Activated B cell treated with CpG ODN at 0.5 μM for 24 hours (primary cell): ENCODE measurements at regions not wholly inside any gene's neighbourhood (a gene's known extent, or its start where the extent isn't known, plus 50 kb on each side); places are given as distances from the start of the nearest gene placed in this dataset.

Experiments used
- ATAC-seq: fragments of 200-7000 bp; cut with Tn5 transposase; one replicate; pipeline ENCODE4 v1.10.0; 2021; ENCODE audit warnings: low read depth, mild to moderate bottlenecking, moderate library complexity
- CTCF ChIA-PET: fragments of 350-600 bp; sonication (Branson Sonifier 250); formaldehyde crosslinking; loops from one replicate; lab custom pipeline; 2021; ENCODE audit warnings: antibody characterized with exemption; lab: Charles Lee
- POLR2A ChIA-PET: fragments of 350-600 bp; sonication (Branson Sonifier 250); formaldehyde crosslinking; loops from one replicate; lab custom pipeline; 2021; ENCODE audit warnings: antibody characterized with exemption; lab: Charles Lee
- DNase-seq: peaks from one replicate; pipeline ENCODE4 v3.0.0; 2022
- H3K27ac Mint-ChIP-seq: one replicate; pipeline ENCODE4 v1.8.0; 2020; ENCODE audit warnings: mixed read lengths
- H3K27me3 Mint-ChIP-seq: one replicate; pipeline ENCODE4 v1.8.0; 2021; ENCODE audit warnings: mixed read lengths
- H3K36me3 Mint-ChIP-seq: one replicate; pipeline ENCODE4 v1.8.0; 2021; ENCODE audit warnings: low read depth, mixed read lengths
- H3K4me1 Mint-ChIP-seq: one replicate; pipeline ENCODE4 v1.8.0; 2021; ENCODE audit warnings: mixed read lengths
- H3K4me3 Mint-ChIP-seq: one replicate; pipeline ENCODE4 v1.8.0; 2020; ENCODE audit warnings: mild to moderate bottlenecking, mixed read lengths
- H3K9me3 Mint-ChIP-seq: one replicate; pipeline ENCODE4 v1.8.0; 2020; ENCODE audit warnings: mixed read lengths
- CTCF ChIP-seq: fragments of 200-600 bp; IDR thresholded peaks from one replicate; pipeline ENCODE4 v1.8.0; 2022; ENCODE audit warnings: antibody characterized with exemption, mild to moderate bottlenecking
- intact Hi-C: fragments of 100-400 bp; cut with micrococcal nuclease; formaldehyde crosslinking; loops from one replicate; pipeline ENCODE4 v1.15.1; 2024

GRCh38 chr3:152703245-152703890 lies 131.6 kb upstream of the P2RY1 start:
- no peaks in the 10 kb centered on the region for H3K9me3 Mint-ChIP-seq
- no peak overlapping the region for H3K27ac Mint-ChIP-seq
- TF ChIP-seq CTCF: no peak
- intact Hi-C loops: no loop called here
- H3K4me3 Mint-ChIP-seq: no peak overlapping the region
- H3K27me3 Mint-ChIP-seq: peaks cover 3% of the 10 kb centered on the region
- no peaks in the 10 kb centered on the region for H3K4me1 Mint-ChIP-seq
- DNase-seq (no peak), ATAC-seq (no peak)
- ChIA-PET CTCF (no interaction called here), POLR2A (no interaction called here)
- H3K36me3 Mint-ChIP-seq: no peaks in the 10 kb centered on the region

GRCh38 chr3:152706991-152707713 lies 127.8 kb upstream of the P2RY1 start:
- TF ChIP-seq CTCF: no peak
- Mint-ChIP-seq H3K27ac (no peak overlapping the region), H3K27me3 (peaks cover 5% of the 10 kb centered on the region), H3K4me1 (no peaks in the 10 kb centered on the region), H3K4me3 (no peak overlapping the region), H3K36me3 (no peaks in the 10 kb centered on the region), H3K9me3 (no peaks in the 10 kb centered on the region)
- ChIA-PET POLR2A (no interaction called here), CTCF (interaction anchor here (0.7 kb wide), 1 partner anchor 12 kb away, joined by 3 read pairs; no protein-coding TSS in a partner anchor)
- ATAC-seq: no peak
- DNase-seq: no peak
- intact Hi-C loops: no loop called here

- intact Hi-C loops: no loop called here
- Mint-ChIP-seq H3K4me3 (no peak overlapping the region), H3K27ac (no peak overlapping the region), H3K27me3 (peaks cover 5% of the 10 kb centered on the region), H3K36me3 (no peaks in the 10 kb centered on the region), H3K9me3 (no peaks in the 10 kb centered on the region), H3K4me1 (no peaks in the 10 kb centered on the region)
- POLR2A ChIA-PET: no interaction called here
- DNase-seq: no peak
- CTCF ChIA-PET: no interaction called here
- no peak for ATAC-seq
- no peak for TF ChIP-seq CTCF
Measured at GRCh38 chr3:152709659-152710058, 125.3 kb upstream of the P2RY1 start.

GRCh38 chr3:152710549-152710948 lies 124.4 kb upstream of the P2RY1 start:
- H3K4me1 Mint-ChIP-seq: no peaks in the 10 kb centered on the region
- no peak for TF ChIP-seq CTCF

GRCh38 chr3:152713989-152714388 lies 120.9 kb upstream of the P2RY1 start:
- no peaks in the 10 kb centered on the region for H3K36me3 Mint-ChIP-seq
- H3K27me3 Mint-ChIP-seq: peaks cover 2% of the 10 kb centered on the region
- H3K9me3 Mint-ChIP-seq: no peaks in the 10 kb centered on the region
- H3K4me1 Mint-ChIP-seq: no peaks in the 10 kb centered on the region
- ChIA-PET CTCF (no interaction called here), POLR2A (interaction anchor here (0.6 kb wide), 1 partner anchor 8 kb away, joined by 3 read pairs; no protein-coding TSS in a partner anchor)
- no peak for DNase-seq
- TF ChIP-seq CTCF: no peak
- no peak for ATAC-seq
- no peak overlapping the region for H3K27ac Mint-ChIP-seq
- intact Hi-C loops: no loop called here
- no peak overlapping the region for H3K4me3 Mint-ChIP-seq

More at GRCh38 chr3:152710549-152710948, 124.4 kb upstream of the P2RY1 start:
- no peaks in the 10 kb centered on the region for H3K36me3 Mint-ChIP-seq
- no peak for DNase-seq
- ChIA-PET CTCF (no interaction called here), POLR2A (no interaction called here)
- intact Hi-C loops: no loop called here
- no peak overlapping the region for H3K27ac Mint-ChIP-seq
- no peak for ATAC-seq
- H3K4me3 Mint-ChIP-seq: no peak overlapping the region
- H3K9me3 Mint-ChIP-seq: no peaks in the 10 kb centered on the region
- H3K27me3 Mint-ChIP-seq: peaks cover 5% of the 10 kb centered on the region
